HG03342 (cell line): ENCODE measurements at regions not wholly inside any gene's neighbourhood (a gene's known extent, or its start where the extent isn't known, plus 50 kb on each side); places are given as distances from the start of the nearest gene placed in this dataset.

Experiments
- ATAC-seq: cut with Tn5 transposase; IDR thresholded peaks from one replicate; pipeline ENCODE4 v1.9.1; 2021; ENCODE audit warnings: mild to moderate bottlenecking, moderate library complexity; ENCODE audit not compliant: unreplicated experiment

DNA sequence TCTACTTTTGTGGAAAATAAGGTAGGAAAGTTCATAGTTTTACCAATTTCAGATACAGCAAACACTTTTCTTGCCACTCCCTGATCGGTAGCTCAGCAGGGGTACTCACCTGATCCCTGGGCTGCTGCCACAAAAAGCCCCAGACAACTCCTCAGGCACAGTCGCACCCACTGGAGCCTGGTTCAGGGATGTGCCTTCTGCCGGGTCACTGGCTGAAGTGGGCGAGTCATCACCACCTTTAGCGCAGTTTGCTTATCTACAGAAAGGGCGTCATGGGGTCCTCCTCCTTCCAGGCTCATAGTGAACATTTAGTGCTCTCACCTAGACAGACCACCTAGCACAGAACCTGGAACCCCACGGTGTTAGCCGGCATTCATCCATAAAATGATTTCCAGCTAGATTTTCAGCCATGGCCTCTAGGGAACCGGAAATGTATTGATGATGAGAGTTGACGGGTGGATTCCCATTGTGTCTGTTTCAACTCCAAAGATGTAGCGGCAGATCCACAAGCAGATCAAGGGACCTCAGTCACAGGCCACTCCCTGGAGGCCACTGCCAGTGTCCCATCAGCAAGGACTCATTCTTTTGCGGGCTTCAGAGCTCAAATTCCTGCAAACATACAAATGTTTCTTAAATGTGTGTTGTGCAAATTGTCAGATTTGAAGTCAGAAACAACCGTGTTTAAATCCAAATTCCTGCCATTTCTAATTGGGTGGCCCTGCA, 408.4 kb upstream of the SALL3 start:
- no peak for ATAC-seq

DNA sequence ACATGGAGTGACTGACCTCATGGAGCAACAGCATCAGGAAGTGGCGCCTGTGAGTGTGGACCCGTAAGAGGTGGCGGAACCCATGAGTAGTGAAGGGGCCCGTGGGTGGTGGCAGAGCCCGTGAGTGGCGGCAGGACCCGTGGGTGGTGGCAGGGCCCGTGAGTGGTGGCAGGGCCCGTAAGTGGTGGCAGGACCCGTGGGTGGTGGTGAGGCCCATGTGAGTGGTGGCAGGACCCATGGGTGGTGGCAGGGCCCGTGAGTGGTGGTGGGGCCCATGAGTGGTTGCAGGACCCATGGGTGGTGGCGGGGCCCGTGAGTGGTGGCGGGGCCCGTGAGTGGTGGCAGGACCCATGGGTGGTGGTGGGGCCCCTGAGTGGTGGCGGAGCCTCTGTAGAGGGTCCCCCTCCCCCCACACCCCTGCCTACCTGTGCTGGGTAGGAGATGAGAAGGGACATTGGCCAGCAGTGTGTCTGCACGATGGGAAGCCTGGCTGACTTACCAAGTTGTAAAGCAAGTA, 407.7 kb upstream of the SALL3 start:
- ATAC-seq = no peak

- no peak for ATAC-seq
Measured at GRCh38 chr18:78573773-78574172, 405.8 kb upstream of the SALL3 start.

GRCh38 chr18:78576967-78577366, 402.7 kb upstream of the SALL3 start:
- no peak for ATAC-seq

DNA sequence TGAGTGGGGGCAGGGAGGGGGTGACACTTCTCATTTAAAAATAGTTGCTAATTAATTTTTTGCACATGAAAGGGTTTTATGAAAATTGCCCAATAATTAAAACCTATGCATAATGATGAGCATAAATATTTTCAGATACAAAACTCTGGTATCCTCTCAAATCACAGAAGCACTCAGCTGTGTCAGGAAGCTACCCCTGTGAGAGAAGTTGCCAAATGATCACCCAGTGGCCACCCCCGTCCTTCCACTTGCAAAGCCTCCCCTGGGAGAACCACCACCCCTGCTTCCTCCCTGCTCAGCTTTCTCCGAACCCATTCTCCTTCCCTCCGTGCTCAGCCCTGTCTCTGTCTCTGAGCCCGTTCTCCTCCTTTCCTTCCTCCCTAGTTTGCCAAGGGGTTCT, 400.2 kb upstream of the SALL3 start:
- no peak for ATAC-seq

GRCh38 chr18:78579854-78580577, 399.6 kb upstream of the SALL3 start:
- no peak for ATAC-seq

DNA sequence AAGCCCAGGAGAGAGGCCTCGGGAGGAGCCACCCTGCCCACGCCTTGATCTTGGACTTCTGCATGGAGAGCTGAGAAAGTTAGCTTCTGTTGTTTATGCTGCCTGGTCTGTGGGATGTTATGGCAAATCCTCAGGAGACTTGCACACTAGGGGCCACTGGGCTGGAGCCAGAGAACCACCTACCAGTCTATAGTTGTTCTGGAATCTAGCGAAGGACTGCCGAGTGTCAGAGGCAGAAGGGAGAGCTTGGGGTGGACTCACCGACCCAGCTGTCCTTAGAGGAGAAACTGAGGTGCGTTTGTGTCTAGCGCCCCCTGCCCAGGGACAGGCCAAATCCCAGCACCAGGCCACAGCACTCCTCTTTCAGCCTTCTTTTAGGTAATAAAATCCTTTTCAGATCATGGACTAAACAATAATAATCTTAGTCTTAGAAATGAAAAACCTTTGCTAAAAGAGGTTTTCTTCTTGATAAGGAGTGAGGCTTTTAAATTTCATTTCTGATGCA, 398.7 kb upstream of the SALL3 start:
- ATAC-seq = no peak

GRCh38 chr18:78582181-78582709, 397.4 kb upstream of the SALL3 start:
- ATAC-seq = no peak

GRCh38 chr18:78582898-78583738, 396.5 kb upstream of the SALL3 start:
- no peak for ATAC-seq

GRCh38 chr18:78583739-78584458, 395.7 kb upstream of the SALL3 start:
- no peak for ATAC-seq

DNA sequence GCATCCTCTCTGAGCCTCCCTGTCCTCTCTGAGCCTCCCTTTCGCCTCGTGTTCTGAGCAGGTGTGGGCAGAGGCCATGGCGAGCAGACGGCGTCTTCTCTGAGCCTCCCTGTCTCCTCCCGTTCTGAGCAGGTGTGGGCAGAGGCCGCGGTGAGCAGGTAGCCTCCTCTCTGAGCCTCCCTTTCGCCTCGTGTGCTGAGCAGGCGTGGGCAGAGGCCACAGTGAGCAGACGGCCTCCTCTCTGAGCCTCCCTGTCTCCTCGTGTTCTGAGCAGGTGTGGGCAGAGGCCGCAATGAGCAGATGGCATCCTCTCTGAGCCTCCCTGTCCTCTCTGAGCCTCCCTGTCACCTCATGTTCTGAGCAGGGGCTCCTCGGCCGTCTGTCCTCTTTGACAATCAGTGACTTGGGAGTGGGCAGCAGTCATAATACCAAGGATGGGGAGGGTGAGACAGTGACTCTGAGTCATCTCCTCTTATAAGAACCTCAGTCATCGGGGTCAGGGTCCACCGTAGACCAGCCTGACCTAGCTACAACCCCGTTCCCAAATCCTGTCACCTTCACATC, 395.1 kb upstream of the SALL3 start:
- ATAC-seq = no peak

DNA sequence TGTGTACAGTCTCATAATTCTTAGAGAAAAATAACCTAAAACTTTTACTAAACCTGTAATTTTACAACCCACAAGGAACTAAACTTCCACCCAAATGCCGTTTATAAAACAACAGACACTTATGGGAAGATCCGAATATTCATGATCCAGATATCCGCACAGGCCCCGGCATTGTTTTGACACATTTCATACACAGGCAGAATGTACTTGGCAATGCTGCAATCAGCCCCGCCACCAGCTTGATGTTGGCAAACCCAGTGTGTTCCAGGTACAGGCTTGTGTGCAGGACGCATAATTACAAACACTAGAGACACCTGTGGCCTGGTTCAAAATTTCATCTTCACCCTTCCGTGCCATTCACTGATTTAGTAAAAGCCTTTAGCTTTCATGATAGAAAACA, 393.0 kb upstream of the SALL3 start:
- ATAC-seq = no peak

- ATAC-seq = no peak
Measured at GRCh38 chr18:78587096-78587495, 392.5 kb upstream of the SALL3 start.

DNA sequence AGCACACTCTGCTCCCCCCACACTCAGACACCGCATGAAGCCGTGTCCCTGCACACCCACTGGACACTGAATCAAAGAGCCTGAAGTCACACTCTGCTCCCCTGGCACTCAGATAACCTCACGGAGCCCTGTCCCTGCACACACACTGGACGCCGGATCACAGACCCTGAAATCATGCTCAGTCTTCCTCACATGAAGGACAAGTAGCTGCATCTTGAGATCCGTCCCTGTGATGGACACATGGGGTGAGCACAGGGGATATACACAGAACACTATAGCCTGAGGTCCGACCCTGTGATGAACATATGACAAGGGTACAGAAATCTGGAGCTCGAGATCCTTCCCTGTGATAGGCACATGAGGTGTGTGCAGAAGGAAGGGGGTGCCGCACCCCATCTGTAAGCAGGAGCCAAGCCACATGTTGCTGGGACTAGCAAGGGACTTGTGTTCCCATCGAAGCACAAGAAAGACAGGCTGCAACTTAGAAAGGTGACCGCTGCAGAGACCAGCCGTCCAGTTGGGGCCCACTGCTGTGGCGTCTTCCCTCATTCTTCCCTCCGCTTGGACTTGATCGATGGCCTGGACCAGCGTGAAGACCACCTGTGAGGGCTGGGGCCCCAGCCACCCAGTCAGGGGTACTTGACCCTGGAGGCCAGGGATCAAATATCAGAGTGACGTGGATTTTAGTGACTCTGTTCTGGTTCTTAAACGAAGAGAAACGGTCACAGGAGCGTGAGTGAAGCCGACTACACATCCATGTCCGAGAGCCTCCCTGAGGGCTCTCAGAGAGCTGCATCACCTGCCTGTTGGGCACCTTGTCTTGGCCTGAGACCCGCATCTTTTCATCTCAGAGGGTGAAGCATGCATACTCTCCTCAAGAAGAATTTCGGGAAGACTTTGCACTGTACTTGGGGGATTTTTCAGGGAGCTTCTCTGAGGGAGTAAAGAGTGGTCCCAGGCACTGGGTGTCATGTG, 391.7 kb upstream of the SALL3 start:
- no peak for ATAC-seq

GRCh38 chr18:78589916-78590437, 389.6 kb upstream of the SALL3 start:
- no peak for ATAC-seq

DNA sequence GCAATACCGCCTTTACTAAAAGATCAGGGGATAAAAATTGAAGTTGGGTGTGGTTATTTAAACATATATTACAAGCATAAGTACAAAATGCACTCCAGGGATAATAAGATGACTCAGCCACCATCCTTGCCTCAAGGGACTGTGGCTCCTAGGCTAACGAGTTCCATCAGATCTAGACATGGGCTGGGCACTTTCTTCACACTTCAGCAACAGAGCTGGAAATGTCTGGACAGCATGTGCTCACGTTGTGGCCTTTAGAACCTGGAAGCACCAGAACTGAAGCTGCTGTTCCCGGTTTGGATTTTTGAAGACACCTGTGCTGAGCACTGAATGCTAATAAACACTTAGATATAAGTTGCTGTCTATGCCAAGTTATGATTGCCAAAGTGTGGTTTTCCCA, 384.2 kb upstream of the SALL3 start:
- no peak for ATAC-seq

GRCh38 chr18:78595924-78596573, 383.6 kb upstream of the SALL3 start:
- no peak for ATAC-seq

DNA sequence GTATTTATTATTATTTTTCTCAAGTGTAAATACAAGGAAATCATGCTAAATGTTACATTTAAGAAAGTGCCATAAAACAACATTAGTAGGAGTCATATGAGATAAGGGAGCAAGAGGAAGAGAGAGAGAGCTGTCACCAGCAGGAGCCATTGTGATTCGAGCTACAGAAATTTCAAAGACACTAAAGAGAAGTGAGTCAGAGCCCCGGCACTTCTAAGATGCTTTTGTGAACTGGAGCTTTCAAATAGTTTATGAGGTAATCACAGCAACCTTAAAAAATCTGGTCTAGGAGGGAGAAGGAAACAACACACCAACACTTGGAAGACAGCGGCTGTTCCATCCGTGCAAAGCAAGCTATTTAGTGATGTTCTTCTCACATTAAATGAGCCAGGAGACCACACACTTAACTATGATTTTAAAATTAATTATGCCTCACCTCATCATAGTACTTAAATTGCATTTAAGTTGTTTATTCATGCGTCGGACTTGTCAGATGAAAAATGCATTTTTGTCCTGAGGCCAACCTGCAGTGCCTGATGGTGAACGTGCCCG, 382.7 kb upstream of the SALL3 start:
- ATAC-seq = no peak
